Astrocyte of the cerebellum (primary cell): ENCODE measurements at regions not wholly inside any gene's neighbourhood (a gene's known extent, or its start where the extent isn't known, plus 50 kb on each side); places are given as distances from the start of the nearest gene placed in this dataset.
A peak's percentile ranks its signal among the peaks of the same experiment; 100 is the strongest.

Experiments
- DNase-seq: peaks from one replicate; pipeline ENCODE4 v3.0.0-alpha.2; 2011; ENCODE audit warnings: low read depth
- H3K4me3 ChIP-seq: 2 replicates; pipeline ENCODE4 v1.5.1; 2011; ENCODE audit warnings: mild to moderate bottlenecking, low read depth, low read length, moderate library complexity
- in situ Hi-C: cut with HindIII; loops from 2 replicates; pipeline ENCODE4 v1.10.0; 2017; ENCODE audit warnings: low sequenced_read_pairs
- TF ChIP-seq, protein P1 (sequence below): IDR thresholded peaks from 2 replicates; pipeline ENCODE4 v1.5.1; 2012; ENCODE audit warnings: low read length, low read depth, moderate library complexity, mild to moderate bottlenecking; ENCODE audit errors: missing control alignments

DNA sequence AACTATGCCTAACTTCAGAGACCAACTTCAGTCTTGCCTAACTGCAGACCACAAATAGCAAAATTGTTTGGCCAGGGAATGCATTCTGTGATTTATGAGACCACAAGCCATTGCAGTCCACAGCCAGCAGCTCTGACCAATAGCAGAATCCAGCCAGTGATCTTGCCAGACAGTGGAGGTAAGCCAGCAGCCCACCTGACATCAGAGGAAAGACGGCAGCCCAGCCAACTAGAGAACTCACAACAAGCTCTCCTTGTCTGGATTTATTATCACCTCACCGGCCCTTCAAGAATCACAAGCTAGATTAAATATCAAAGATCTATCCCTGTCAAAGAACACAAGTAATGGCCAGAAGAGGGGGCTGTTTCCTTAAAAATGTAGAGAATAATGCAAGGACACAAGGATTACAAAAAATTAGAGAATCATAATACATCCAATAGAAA lies 66.5 kb upstream of the SLC35F1 start:
- H3K4me3 ChIP-seq = no peak overlapping the region
- in situ Hi-C loops = no loop called here
- peak; percentile 71 for DNase-seq
- TF ChIP-seq, protein P1, sequence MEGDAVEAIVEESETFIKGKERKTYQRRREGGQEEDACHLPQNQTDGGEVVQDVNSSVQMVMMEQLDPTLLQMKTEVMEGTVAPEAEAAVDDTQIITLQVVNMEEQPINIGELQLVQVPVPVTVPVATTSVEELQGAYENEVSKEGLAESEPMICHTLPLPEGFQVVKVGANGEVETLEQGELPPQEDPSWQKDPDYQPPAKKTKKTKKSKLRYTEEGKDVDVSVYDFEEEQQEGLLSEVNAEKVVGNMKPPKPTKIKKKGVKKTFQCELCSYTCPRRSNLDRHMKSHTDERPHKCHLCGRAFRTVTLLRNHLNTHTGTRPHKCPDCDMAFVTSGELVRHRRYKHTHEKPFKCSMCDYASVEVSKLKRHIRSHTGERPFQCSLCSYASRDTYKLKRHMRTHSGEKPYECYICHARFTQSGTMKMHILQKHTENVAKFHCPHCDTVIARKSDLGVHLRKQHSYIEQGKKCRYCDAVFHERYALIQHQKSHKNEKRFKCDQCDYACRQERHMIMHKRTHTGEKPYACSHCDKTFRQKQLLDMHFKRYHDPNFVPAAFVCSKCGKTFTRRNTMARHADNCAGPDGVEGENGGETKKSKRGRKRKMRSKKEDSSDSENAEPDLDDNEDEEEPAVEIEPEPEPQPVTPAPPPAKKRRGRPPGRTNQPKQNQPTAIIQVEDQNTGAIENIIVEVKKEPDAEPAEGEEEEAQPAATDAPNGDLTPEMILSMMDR = peak; percentile 40

DNA sequence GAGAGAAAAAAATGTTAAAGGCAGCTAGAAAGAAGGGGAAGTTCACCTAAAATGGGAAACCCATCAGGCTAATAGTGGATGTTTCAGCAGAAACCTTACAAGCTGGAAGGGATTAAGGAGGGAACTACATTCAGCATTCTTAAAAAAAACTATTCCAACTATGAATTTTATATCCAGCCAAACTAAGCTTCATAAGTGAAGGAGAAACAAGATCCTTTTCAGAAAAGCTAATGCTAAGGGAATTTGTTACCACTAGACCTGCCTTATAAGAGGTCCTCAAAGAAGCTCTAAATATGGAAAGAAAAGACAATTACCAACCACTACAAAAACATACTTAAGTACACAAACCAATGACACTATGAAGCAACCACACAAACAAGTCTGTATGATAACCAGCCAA lies 59.2 kb upstream of the SLC35F1 start:
- DNase-seq = no peak
- TF ChIP-seq, protein P1 = no peak
- no peak overlapping the region for H3K4me3 ChIP-seq
- in situ Hi-C loops = no loop called here

DNA sequence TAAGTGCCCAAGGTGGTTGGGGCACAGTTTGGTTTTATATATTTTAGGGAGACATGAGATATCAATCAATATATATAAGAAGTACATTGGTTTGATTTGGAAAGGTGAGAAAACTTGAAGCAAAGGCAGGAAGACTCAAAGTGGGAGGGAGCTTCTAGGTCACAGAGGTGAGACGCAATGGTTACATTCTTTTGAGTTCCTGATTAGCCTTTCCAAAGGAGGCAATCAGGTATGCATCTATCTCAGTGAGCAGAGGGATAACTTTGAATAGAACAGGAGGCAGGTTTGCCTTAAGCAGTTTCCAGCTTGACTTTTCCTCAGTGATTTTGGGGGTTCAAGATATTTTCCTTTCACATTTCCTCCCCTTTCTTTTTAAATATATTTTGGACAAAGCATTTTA lies 58.0 kb upstream of the SLC35F1 start:
- no peak for DNase-seq
- in situ Hi-C loops = no loop called here
- TF ChIP-seq, protein P1 = no peak
- H3K4me3 ChIP-seq = no peak overlapping the region
